ENCODE measurements at regions not wholly inside any gene's neighbourhood (a gene's known extent, or its start where the extent isn't known, plus 50 kb on each side); places are given as distances from the start of the nearest gene placed in this dataset.
"Not testable (repeated sequence)": the region's sequence is repeated elsewhere in the genome, so short reads cannot be mapped to it uniquely, and the experiment has no call there.

DNA sequence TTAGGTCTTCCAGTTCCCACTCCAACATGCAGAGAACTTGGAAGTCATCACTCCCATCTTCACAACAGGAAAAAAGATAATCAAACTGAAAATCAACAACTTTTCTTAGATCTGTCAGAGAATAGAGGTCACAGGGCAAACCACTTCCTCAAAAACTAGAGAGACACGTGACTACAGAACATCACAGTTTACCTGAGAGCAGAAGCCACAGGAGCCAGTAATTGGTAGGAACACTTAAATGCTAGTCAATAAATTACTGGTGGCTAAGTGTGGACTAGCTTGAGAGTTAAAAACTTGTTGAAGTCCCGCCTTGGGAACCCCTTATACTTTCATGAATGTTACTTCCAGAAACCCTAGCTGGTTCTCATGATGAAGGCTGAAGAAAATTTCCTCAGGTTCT lies 81.1 kb downstream of the THSD1 start:
- DNase-seq (ENCODE audit: low spot score), result not testable (repeated sequence)

DNA sequence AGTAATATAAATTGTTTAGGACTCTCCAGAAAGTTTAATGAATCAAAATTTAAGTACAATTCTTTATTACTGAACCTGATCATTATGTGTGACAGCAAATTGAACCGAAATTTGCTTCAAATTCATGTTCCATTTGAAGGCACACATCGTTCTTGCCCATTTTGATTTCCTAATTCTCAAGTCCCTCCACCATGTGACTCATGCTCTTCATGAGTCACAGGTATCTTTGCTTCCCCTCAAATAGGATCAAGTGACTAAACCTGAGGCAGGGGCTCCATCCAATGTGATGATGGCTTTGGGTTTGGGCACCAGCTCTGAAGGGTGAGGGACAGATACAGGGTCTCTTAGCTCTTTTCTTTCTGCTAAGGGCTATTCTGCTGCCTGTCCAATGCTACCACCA lies 86.1 kb downstream of the THSD1 start:
- DNase-seq (ENCODE audit: low spot score), result no peak

DNA sequence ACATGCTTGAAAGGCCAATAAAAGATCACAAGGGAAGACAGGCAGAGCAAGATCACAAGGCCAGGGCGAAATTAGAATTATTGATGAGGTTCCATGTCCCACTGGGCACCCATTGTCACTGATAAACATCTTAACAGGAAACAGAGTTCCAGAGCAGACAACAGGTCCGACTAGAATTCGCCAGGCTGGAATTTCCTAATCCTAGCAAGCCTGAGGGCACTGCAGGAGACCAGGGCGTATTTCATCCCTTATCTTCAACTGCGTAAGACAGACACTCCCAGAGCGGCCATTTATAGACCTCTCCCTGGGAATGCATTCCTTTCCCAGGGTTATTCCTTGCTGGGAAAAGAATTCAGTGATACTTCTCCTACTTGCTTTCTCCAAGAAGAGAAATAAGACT lies 96.1 kb downstream of the THSD1 start:
- not testable (repeated sequence) for DNase-seq (ENCODE audit: low spot score)

DNA sequence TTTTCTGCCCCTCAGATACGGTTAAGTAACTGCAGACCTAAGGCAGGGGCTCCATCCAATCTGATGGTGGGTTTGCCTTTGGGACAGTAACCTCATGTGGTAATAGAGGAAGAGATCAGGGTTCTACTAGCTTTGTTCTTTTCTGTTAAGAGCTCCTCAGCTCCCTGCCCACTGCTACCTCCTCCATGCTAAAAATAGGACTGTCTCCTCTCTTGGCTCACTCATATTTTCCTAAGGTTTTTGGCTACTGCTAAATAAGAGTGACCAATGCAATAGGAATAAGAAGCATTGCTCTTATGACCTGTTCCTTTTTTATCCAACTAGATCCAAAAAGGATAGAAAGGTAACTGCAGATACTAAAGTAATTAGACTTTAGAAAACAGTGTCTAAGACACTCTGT lies 99.6 kb downstream of the THSD1 start:
- not testable (repeated sequence) for DNase-seq (ENCODE audit: low spot score)

DNA sequence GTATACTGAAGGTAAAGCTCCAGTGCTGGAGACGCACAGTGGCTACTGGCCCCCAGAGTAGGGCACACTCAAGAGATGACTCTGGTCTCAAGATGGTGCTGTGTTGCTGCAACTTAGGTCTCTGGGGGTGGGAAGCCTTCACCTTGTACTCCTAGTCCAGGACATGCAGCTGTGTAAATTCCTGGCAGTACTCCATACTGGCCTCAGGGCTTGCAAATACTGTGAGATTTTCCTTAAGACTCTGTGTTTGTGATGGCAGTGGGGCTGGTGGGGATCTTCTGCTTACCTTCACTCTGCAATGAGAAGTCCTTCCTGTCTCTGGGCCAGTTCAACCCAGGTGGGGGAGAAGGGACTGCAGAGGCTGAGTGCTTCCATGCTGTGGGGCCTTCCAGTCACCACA lies 102.9 kb downstream of the THSD1 start:
- DNase-seq (ENCODE audit: low spot score), result not testable (repeated sequence)

DNA sequence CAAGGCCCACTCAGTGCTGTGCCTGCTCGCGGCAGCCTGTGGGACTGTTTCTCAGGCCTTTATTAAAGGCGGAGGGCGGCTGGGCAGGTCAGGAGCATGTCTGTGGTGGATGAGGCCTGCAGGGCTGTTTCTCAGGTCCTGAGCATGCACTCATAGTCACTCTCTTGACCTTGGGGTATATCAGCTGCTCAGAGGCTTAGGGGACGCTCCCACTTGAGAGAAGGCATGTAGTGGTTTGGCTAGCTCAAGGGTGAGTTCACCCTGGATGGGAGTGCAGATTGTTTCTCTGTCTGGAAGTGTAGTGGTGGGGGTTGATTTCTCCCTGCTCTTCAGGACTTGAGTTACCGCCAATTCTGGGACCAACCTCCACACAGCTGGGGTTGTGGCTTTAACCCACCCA lies 103.3 kb downstream of the THSD1 start:
- DNase-seq (ENCODE audit: low spot score), result not testable (repeated sequence)

DNA sequence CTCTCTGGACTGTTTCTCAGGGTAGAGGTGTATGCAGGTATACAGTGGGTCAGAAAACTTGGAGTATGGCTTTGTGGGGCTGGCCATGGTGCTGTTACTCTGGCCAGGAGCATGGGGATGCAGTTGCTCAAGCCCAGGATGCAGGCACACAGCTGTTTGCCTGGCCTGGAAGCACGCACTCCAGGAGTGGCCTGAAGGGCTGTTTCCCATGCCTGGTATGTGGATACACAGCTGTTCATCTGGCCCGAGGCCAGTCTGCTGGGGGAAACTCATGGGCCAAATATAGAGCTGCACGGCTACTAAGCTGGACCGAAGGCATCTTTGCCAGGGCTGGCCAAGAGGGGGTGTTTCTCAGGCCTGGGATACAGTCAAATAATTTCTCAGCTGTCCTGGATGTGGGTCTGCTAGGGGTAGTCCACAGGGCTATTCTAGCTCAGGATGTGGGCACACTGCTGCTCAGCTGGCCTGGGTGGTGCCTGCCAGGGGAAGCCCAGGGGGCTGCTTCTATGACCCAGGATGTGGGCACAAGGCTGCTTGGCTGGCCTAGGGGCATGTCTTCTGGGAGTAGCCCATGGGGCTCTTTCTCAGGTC lies 104.1 kb downstream of the THSD1 start:
- DNase-seq (ENCODE audit: low spot score), result not testable (repeated sequence)

DNA sequence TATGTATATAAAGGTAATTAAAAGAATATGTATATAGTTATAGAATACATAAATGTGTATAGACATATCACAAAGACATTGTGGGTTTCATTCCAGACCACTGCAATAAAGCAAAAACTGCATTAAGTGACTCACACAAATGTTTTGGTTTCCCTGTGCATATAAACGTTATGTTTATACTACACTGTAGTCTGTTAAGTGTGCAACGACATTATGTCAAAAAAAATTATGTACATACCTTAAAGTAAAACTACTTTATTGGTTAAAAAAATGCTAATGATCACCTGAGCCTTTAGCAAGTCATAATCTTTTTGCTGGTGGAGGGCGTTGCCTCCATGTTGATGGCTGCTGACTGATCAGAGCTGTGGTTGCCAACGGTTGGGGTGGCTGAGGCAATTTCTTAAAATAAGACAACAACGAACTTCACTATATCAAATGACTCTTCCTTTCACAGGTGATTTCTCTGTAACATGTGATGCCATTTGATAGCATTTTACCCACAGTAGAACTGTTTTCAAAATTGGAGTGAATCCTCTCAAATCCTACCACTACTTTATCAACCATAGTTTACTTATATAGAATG lies 107.8 kb downstream of the THSD1 start:
- not testable (repeated sequence) for DNase-seq (ENCODE audit: low spot score)

DNA sequence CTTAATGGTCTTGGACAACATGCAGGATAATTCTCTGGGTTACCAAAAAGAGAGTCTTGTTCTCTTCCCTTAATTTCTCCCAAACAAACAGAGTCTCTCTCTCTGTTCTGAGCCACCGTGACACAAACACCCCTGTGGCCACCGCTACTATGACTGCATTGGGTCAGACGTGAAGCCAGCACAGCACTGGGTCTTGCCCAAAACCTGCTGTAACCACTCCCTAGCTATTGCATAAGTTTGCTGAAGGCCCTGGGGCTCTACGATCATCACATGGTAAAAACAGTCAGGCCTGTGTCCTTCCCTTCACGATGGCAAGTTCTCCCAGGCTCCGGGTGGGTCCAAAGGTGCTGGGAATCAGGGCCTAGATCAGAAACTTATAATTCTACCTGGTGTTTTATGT lies 117.1 kb downstream of the THSD1 start:
- DNase-seq (ENCODE audit: low spot score), result not testable (repeated sequence)

DNA sequence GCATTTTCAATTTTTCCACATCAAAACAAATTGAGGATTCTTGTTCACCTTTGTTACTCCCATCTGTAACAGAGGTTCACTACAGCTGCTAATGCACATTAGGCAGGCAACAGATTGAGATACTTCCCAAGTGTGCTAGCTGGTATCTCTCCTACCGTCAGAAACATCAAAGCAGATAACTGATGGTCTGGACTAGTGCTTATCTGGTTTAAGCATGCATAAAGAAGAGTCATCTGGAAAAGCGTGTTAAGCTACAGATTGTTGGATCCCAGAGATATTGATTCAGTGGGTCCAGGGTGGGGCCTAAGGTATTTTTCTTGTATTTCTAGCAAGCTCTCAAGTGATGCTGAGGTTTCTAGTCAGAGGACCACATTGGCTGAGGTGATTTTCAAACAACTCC lies 122.0 kb upstream of the NEK3 start:
- DNase-seq (ENCODE audit: low spot score), result not testable (repeated sequence)

DNA sequence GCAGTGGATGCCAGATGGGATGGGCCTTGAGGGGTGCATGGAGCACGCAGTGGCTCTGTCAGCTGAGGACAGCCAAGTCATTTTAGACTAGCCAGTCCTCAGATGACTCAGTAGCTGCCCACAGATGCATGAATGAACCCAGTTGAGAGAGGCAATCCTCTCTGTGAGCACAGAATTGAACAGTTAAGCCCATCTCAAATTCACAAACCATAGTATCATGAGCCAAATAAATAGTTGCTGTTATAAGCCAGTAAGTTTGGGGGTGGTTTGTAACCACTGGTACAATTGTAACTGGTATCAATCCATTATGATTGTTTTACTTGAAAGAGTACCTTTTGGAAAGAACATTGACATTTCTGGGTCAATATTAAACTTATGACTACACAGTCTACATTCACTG lies 120.0 kb upstream of the NEK3 start:
- DNase-seq (ENCODE audit: low spot score), result not testable (repeated sequence)

DNA sequence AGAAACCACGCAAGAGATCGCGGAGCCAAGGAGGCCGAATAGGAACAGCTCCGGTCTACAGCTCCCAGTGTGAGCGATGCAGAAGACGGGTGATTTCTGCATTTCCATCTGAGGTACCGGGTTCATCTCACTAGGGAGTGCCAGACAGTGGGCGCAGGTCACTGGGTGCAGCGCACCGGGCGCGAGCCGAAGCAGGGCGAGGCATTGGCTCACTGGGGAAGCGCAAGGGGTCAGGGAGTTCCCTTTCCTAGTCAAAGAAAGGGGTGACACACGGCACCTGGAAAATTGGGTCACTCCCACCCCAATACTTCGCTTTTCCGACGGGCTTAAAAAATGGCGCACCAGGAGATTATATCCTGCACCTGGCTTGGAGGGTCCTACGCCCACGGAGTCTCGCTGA lies 94.9 kb upstream of the NEK3 start:
- not testable (repeated sequence) for DNase-seq (ENCODE audit: low spot score)

DNA sequence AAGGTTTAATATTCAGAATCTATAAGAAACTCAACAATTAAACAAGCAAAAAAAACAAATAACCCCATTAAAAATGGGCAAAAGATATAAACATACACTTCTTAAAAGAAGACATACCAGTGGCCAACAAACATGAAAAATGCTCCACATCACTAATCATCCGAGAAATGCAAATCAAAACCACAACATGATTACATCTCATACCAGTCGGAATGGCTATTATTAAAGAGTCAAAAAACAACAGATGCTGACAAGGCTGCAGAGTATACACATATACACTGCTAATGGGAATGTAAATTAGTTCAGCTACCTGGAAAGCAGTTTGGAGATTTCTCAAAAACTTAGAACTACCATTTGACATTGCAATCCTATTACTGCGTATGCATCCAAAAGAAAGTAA lies 81.4 kb upstream of the NEK3 start:
- DNase-seq (ENCODE audit: low spot score), result not testable (repeated sequence)

DNA sequence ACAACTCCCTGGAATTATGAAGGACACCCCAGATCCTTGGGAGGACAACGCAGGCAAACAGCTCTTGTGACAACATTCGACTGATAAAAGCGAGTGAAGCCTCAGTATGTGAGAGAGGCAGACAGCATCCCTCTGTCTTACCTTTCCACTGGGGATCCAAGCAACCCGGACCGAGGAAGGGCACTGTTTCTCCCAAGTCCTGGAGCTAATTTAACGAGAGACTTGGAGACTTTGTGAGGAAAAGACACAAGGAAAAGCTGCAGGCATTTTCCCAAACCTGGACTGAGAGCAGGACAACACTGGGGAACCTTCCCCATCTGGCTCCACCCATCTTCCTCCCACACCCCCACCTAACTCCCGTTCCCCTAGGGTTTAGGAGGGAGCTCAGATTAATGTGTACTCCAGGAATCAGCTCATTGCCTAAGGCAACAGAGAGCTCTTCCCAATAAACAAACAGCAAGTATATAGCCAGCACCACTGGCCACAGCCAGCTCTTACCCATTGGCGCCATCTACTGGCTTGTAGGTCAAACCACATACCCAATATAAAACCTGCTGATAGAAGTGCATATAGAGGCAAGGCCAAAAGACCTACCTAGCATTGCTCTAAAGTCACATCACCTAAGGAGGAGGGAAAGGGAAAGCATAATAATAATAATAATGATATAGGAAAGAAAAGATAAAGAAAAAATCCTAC lies 76.7 kb upstream of the NEK3 start:
- peak; percentile 54 for DNase-seq (ENCODE audit: low spot score)

DNA sequence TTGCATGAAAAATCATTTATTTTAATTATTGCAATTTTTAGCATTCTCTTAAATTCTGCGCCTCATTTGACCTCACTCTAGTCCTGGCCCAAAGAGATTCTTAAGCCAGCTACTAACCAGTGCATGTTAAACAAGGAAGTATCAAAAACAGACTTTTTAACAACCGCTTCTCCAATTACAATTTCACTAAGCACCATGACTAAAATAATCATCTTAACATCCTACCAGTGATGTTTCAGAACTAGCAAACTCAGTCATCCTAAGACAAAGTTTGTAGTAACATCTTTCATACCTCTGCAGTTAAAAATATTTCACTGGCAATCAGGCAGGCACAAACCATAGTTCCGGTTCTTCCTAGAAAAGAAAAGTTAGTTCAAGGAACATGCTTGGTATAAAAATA lies 75.5 kb upstream of the NEK3 start:
- DNase-seq (ENCODE audit: low spot score), result not testable (repeated sequence)

DNA sequence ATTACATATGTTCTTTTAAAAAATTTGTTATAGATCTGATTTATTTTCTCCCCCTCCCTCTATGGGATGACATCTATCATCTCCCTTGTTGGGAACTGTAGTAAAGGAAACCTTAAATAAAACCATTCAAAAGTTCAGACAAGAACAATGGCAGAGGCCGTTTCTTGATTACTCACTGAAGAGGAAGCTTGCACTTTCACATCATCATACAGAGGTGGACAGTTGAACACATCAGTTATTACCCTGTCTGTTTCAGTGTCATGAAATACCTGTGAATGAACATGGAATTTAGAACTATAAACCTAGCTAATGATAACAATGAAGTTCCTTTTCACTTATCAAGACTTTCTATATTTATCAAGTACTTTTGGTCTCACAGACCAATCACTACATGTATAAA lies 63.7 kb upstream of the NEK3 start:
- DNase-seq (ENCODE audit: low spot score), result not testable (repeated sequence)

DNA sequence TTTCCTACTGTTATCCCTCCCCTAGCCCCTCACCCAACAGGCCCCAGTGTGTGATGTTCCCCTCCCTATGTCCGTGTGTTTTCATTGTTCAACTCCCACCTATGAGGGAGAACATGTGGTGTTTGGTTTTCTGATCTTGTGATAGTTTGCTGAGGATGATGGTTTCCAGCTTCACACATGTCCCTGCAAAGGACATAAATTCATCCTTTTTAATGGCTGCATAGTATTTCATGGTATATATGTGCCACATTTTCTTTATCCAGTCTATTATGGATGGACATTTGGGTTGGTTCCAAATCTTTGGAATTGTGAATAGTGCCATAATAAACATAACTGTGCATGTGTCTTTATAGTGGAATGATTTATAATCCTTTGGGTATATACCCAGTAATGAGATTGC lies 54.5 kb upstream of the NEK3 start:
- DNase-seq (ENCODE audit: low spot score), result not testable (repeated sequence)

DNA sequence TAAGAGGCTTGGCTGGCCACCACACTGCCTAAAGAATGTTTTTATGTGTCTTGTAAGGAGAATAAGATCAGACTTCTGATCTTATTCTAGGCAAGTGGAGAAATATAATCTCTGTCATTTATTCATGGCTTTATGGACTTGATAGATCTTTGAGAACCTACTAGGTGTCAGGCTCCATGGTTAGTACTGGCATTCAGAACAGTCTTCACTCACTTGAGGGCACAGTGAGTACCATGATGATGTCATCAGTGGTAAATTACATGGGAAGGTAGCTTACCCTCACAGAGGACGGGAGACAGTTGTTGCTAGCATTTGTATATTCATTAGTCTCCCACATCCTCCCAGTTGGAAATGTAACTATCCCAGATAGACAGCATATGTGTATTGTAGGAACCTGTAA lies 53.5 kb upstream of the NEK3 start:
- not testable (repeated sequence) for DNase-seq (ENCODE audit: low spot score)

DNA sequence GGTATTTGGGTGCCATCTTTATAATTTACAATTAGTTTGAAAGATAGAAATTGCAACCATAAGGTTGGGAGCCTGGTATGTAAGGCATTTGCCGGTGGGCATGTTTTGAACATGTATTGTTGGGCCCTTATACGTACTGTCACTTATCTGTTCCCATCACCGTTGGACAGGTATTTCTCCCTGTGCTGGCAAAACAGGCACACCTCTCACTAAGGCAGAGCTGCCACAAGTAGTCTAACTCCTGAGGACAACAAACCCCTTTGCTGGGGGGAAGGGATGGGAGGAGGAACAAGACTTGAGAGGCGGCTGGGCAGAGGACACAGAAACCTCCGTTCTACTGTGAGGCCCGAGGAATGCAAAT lies 52.0 kb upstream of the NEK3 start:
- not testable (repeated sequence) for DNase-seq (ENCODE audit: low spot score)

DNA sequence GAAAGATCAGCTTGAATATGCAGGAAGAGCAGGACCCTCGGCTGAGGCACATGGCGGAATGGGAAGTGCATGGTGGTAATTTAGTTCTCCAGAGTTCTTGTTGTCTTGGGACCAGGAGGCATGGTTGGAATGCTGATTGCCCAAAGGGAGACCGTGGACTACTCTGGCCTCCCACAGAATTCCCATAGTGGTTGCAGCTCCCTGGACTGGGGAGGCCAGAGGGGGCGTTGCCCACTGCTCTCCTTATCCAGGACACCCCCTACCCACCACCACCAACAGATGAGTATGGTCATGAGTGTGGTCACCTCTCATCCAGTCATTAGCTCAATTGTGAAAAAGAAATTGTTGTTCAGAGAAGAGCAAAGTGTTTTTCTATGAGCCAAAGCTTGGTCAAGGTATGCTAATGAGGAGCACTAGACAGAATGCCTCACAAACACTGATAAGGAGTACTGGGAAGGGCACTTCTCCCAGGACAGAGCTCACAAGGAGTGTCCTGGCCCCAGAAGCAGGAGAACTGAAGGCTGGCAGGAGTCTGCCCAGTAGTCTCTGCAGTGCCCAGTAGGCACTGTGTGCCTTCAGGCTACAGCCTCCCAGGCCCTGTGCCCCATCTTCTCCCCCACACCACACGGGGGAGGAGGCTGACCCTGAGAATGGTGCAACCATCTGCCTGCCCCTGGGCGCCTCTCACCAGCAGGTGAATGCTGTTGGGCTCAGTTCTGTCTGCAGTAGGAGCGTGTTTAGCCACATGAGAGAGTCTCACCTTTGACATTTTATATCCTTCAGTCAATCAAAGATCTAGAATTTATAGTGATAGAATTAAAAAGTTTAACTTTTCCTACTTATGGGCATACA lies 51.4 kb upstream of the NEK3 start:
- DNase-seq (ENCODE audit: low spot score), result not testable (repeated sequence)
